ENCODE measurements at regions not wholly inside any gene's neighbourhood (a gene's known extent, or its start where the extent isn't known, plus 50 kb on each side); places are given as distances from the start of the nearest gene placed in this dataset.
"Not testable (repeated sequence)": the region's sequence is repeated elsewhere in the genome, so short reads cannot be mapped to it uniquely, and the experiment has no call there.

GRCh38 chr13:50228527-50228926 lies 213.3 kb downstream of the KCNRG start:
- no peak for ATAC-seq
- TF ChIP-seq, protein P1, sequence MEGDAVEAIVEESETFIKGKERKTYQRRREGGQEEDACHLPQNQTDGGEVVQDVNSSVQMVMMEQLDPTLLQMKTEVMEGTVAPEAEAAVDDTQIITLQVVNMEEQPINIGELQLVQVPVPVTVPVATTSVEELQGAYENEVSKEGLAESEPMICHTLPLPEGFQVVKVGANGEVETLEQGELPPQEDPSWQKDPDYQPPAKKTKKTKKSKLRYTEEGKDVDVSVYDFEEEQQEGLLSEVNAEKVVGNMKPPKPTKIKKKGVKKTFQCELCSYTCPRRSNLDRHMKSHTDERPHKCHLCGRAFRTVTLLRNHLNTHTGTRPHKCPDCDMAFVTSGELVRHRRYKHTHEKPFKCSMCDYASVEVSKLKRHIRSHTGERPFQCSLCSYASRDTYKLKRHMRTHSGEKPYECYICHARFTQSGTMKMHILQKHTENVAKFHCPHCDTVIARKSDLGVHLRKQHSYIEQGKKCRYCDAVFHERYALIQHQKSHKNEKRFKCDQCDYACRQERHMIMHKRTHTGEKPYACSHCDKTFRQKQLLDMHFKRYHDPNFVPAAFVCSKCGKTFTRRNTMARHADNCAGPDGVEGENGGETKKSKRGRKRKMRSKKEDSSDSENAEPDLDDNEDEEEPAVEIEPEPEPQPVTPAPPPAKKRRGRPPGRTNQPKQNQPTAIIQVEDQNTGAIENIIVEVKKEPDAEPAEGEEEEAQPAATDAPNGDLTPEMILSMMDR (IDR thresholded peaks at IDR 0.05): no peak
- no peak for TF ChIP-seq POLR2A (IDR thresholded peaks at IDR 0.05)

DNA sequence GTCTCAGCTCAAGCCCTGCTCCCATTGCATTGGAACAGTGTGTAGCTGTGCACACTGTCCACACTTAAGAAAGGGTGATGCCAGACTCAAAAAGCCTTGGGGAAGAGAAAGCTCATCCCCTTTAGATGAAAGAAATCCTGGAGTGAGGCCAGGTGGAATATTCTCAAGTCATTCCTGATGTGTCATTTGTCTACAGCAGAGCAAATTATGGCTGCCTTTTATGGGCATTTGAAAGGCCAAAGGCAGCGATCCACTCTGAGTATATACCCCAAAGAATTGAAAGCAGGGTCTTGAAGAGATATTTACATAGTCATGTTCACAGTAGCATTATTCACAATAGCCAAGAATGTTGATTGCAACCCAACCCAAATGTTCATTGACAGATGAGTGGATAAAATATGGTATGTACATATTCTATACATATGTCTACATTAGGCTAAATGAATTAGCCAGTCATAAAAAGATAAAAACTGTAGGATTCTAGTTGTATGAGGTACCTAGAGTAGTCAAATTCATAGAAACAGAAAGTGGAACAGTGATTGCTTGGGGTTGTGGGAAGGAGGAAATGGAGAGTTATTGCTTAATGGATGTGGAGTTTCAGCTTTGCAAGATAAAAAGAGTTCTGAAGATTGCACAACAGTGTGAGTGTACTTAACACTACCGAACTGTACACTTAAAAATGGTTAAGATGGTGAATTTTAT lies 214.9 kb downstream of the KCNRG start:
- Histone ChIP-seq H3K9me3 (no peaks in the 10 kb centered on the region), H3K27me3 (no peaks in the 10 kb centered on the region), H3K4me1 (peaks cover 0 to 11% (median 0%) of the 10 kb centered on the region in 4 donors), H3K36me3 (no peaks in the 10 kb centered on the region), H3K27ac (peak overlapping the region in 2 of 3 donors; percentile 0 to 20), H3K4me3 (no peak overlapping the region)
- ATAC-seq (peak; percentile 83 to 96 (median 92)), DNase-seq (no peak)
- WGBS (ENCODE audit: insufficient coverage, low coverage, low lambda C conversion rate, missing lambda C conversion rate): 50% methylated on average over 2 of the region's 2 CpGs
- TF ChIP-seq, protein P1 (IDR thresholded peaks at IDR 0.05): no peak
- TF ChIP-seq POLR2A (IDR thresholded peaks at IDR 0.05): no peak
- intact Hi-C loops (cut with DNase I): no loop called here

More at GRCh38 chr13:50228527-50228926, 213.3 kb downstream of the KCNRG start:
- intact Hi-C loops (cut with DNase I): no loop called here
- H3K4me3 ChIP-seq: no peak overlapping the region
- no peaks in the 10 kb centered on the region for H3K36me3 ChIP-seq
- H3K4me1 ChIP-seq: peaks cover 0 to 11% (median 0%) of the 10 kb centered on the region in 4 donors
- no peaks in the 10 kb centered on the region for H3K9me3 ChIP-seq
- no peaks in the 10 kb centered on the region for H3K27me3 ChIP-seq
- H3K27ac ChIP-seq: no peak overlapping the region
- 84% methylated on average over 5 of the region's 6 CpGs for WGBS (ENCODE audit: insufficient coverage, low coverage, low lambda C conversion rate, missing lambda C conversion rate)
- peak in 1 of 3 donors; percentile 43 for DNase-seq

- Histone ChIP-seq H3K36me3 (no peaks in the 10 kb centered on the region), H3K27me3 (no peaks in the 10 kb centered on the region), H3K4me3 (no peak overlapping the region), H3K9me3 (no peaks in the 10 kb centered on the region), H3K4me1 (peaks cover 0 to 11% (median 0%) of the 10 kb centered on the region in 4 donors), H3K27ac (no peak overlapping the region)
- intact Hi-C loops (cut with DNase I): no loop called here
- 80% methylated on average over 1 of the region's 2 CpGs for WGBS (ENCODE audit: insufficient coverage, low coverage, low lambda C conversion rate, missing lambda C conversion rate)
- peak in 3 of 4 donors; percentile 9 to 38 (median 30) for ATAC-seq
- no peak for DNase-seq
- no peak for TF ChIP-seq POLR2A (IDR thresholded peaks at IDR 0.05)
Observed at GRCh38 chr13:50230662-50230978, 215.4 kb downstream of the KCNRG start.

DNA sequence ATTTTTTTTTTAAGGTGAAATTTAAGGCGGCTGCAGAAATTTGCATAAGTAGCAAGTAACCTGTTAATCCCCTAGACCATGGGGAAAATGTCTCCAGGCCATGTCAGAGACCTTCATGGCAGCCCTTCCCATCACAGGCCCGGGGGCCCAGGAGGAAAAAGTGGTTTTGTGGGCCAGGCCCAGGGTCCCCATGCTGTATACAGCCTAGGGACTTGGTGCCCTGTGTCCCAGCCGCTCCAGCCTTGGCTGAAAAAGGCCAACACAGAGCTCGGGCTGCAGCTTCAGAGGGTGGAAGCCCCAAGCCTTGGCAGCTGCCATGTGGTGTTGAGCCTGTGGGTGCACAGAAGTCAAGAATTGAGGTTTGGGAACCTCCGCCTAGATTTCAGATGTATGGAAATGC lies 218.3 kb downstream of the KCNRG start:
- H3K27ac ChIP-seq; H3K27me3 ChIP-seq; DNase-seq; H3K36me3 ChIP-seq; intact Hi-C loops (cut with DNase I); ATAC-seq; H3K4me3 ChIP-seq; H3K9me3 ChIP-seq: not testable (repeated sequence)
- peaks cover 0 to 11% (median 0%) of the 10 kb centered on the region in 4 donors for H3K4me1 ChIP-seq
- 100% methylated on average over 1 of the region's 5 CpGs for WGBS (ENCODE audit: insufficient coverage, low coverage, low lambda C conversion rate, missing lambda C conversion rate)

DNA sequence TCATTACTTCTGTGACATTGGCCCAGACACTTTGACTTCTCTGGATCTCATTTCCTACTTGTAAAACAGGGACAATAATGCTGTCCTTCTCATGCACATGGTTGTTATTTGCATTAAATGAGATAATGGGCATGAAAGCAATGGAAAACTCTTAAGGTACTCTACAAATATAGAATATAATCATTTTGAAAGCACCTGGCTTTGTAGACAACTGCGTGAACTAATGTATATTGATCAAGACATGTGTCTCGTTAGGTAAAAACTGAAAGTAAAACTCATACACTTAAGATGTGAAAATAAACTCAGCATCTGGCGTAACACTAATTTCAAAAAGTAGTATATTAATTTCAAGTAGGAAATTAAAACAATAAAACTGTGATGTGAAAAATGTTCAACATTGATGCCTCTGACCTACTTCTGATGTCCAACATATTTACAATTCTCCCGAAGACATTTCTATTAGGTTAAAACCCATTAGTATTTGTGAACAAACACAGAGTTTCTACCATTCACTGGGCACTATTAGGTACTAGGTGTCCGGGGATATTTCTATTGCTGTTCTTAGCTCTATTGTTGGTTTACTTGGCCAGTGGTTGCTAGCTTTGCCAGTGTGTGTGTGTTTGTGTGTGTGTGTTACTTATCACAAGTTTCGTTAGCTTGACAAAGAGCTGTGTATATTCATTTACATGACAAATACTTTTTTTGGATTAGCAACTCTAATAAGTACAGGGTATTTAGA lies 220.5 kb downstream of the KCNRG start:
- intact Hi-C loops (cut with DNase I): no loop called here
- no peaks in the 10 kb centered on the region for H3K9me3 ChIP-seq
- WGBS (ENCODE audit: insufficient coverage, low coverage, low lambda C conversion rate, missing lambda C conversion rate): 45% methylated on average over 6 of the region's 6 CpGs
- no peaks in the 10 kb centered on the region for H3K27me3 ChIP-seq
- H3K4me1 ChIP-seq: no peaks in the 10 kb centered on the region
- TF ChIP-seq, protein P1 (IDR thresholded peaks at IDR 0.05): no peak
- TF ChIP-seq POLR2A (IDR thresholded peaks at IDR 0.05): no peak
- H3K27ac ChIP-seq: no peak overlapping the region
- no peaks in the 10 kb centered on the region for H3K36me3 ChIP-seq
- ATAC-seq (no peak), DNase-seq (no peak)
- H3K4me3 ChIP-seq: no peak overlapping the region
